A549 (cell line): ENCODE measurements at regions not wholly inside any gene's neighbourhood (a gene's known extent, or its start where the extent isn't known, plus 50 kb on each side); places are given as distances from the start of the nearest gene placed in this dataset.

ENCODE experiments used
- ATAC-seq, 2 experiments: fragments of 200-7000 bp in 1 of 2; fragments of >200 bp in 1 of 2; cut with Nextera tagmentation in 1 of 2; cut with Tn5 transposase in 1 of 2; 3 replicates each; pipeline versions ENCODE4 v1.8.0 to v1.9.1; 2018 to 2020; ENCODE audit warnings: mild to moderate bottlenecking in 1 of 2, moderate library complexity in 1 of 2
- CTCF ChIA-PET: fragments of 300-600 bp; sonication (Branson Sonifier 250); formaldehyde crosslinking; extraction: SDS; loops from one replicate; lab custom pipeline; 2021; ENCODE audit warnings: antibody characterized with exemption, inconsistent platforms; lab: Yijun Ruan, JAX
- POLR2A ChIA-PET: fragments of 350-600 bp; formaldehyde crosslinking; extraction: SDS; loops from one replicate; lab custom pipeline; 2021; ENCODE audit warnings: antibody characterized with exemption, inconsistent platforms; lab: Yijun Ruan, JAX
- DNase-seq, 2 experiments: peaks; one replicate each; pipeline versions ENCODE4 v3.0.0 to v3.0.0-alpha.2; 2011 to 2016; ENCODE audit warnings: low read depth in 1 of 2, low spot score in 1 of 2
- FAIRE-seq: peaks from 2 replicates; lab custom pipeline; 2011; peaks lifted over from hg19 to GRCh38; lab: Jason Lieb, UNC
- H3K27ac ChIP-seq, 2 experiments: fragments of >200 bp; sonication (Bioruptor Twin); formaldehyde crosslinking; 3 replicates each; pipeline ENCODE4 v1.5.1; 2016 to 2017
- H3K4me1 ChIP-seq: fragments of >200 bp; sonication (Bioruptor Twin); formaldehyde crosslinking; 3 replicates; pipeline ENCODE4 v1.6.1; 2016
- H3K4me2 ChIP-seq: fragments of >200 bp; sonication (Bioruptor Twin); formaldehyde crosslinking; 3 replicates; pipeline ENCODE4 v1.6.1; 2016
- H3K4me3 ChIP-seq: fragments of >200 bp; sonication (Bioruptor Twin); formaldehyde crosslinking; 3 replicates; pipeline ENCODE4 v1.5.1; 2016
- H3K9me3 ChIP-seq: fragments of >200 bp; sonication (Bioruptor Twin); formaldehyde crosslinking; 3 replicates; pipeline ENCODE4 v1.6.1; 2016
- CBX2 ChIP-seq: fragments of 200-600 bp; sonication (generic); IDR thresholded peaks from 2 replicates; pipeline ENCODE4 v1.6.1; 2016; ENCODE audit warnings: low read depth, mild to moderate bottlenecking, borderline replicate concordance
- E2F6 ChIP-seq: IDR thresholded peaks from 2 replicates; pipeline ENCODE4 v1.6.1; 2012; ENCODE audit warnings: low read depth, borderline replicate concordance
- EHF ChIP-seq: fragments of 250-450 bp; sonication (Bioruptor Pico); IDR thresholded peaks from 2 replicates; pipeline ENCODE4 v1.5.0; 2020; ENCODE audit warnings: mild to moderate bottlenecking
- EP300 ChIP-seq, 2 experiments: fragments of >200 bp; sonication (Bioruptor Twin); formaldehyde crosslinking; IDR thresholded peaks; 2 replicates in 1 of 2; 3 replicates in 1 of 2; pipeline ENCODE4 v1.6.1; 2016 to 2017
- ESRRA ChIP-seq: fragments of 150-350 bp; IDR thresholded peaks from 2 replicates; pipeline ENCODE4 v1.6.1; 2014; ENCODE audit warnings: mild to moderate bottlenecking, low read length, borderline replicate concordance
- GATA3 ChIP-seq: IDR thresholded peaks from 2 replicates; pipeline ENCODE4 v1.6.1; 2012; ENCODE audit warnings: borderline replicate concordance
- HDAC2 ChIP-seq: fragments of 200-600 bp; sonication (generic); IDR thresholded peaks from 2 replicates; pipeline ENCODE4 v1.6.1; 2016
- HEYL ChIP-seq: fragments of 250-450 bp; sonication (Bioruptor Pico); IDR thresholded peaks from 2 replicates; pipeline ENCODE4 v1.8.0; 2021; ENCODE audit warnings: mild to moderate bottlenecking, moderate library complexity
- HMGXB4 ChIP-seq: fragments of 250-450 bp; sonication (Bioruptor Pico); IDR thresholded peaks from 2 replicates; pipeline ENCODE4 v1.5.0; 2021; ENCODE audit warnings: mild to moderate bottlenecking, moderate library complexity, borderline replicate concordance
- HOXB5 ChIP-seq: fragments of 250-450 bp; sonication (Bioruptor Pico); IDR thresholded peaks from 2 replicates; pipeline ENCODE4 v1.5.0; 2020; ENCODE audit warnings: mild to moderate bottlenecking, moderate library complexity
- JUN ChIP-seq, 2 experiments: fragments of >200 bp; sonication (Bioruptor Twin); formaldehyde crosslinking; IDR thresholded peaks; 2 replicates in 1 of 2; 3 replicates in 1 of 2; pipeline ENCODE4 v1.6.1; 2016 to 2017
- MAZ ChIP-seq: fragments of 150-350 bp; IDR thresholded peaks from 2 replicates; pipeline ENCODE4 v1.6.1; 2014; ENCODE audit warnings: antibody characterized with exemption, low read depth, low read length, borderline replicate concordance
- NR3C1 ChIP-seq: fragments of >200 bp; sonication (Bioruptor Twin); formaldehyde crosslinking; IDR thresholded peaks from 3 replicates; pipeline ENCODE4 v1.6.1; 2017
- POLR2AphosphoS2 ChIP-seq: conservative IDR thresholded peaks from 2 replicates; pipeline ENCODE4 v1.6.1; 2012; ENCODE audit warnings: low read length, improper control_type of control experiment, inconsistent platforms
- RAD21 ChIP-seq, 2 experiments: fragments of >200 bp in 1 of 2; sonication (Bioruptor Twin) in 1 of 2; formaldehyde crosslinking in 1 of 2; IDR thresholded peaks in 1 of 2; conservative IDR thresholded peaks in 1 of 2; 2 replicates in 1 of 2; 3 replicates in 1 of 2; pipeline ENCODE4 v1.6.1; 2012 to 2018; ENCODE audit warnings: inconsistent platforms in 1 of 2
- RNF2 ChIP-seq: fragments of 200-600 bp; sonication (generic); IDR thresholded peaks from 2 replicates; pipeline ENCODE4 v1.6.1; 2016; ENCODE audit warnings: low read depth, mild to moderate bottlenecking, antibody characterized with exemption, moderate library complexity, borderline replicate concordance
- WGBS: methylation state at CpG from one replicate; pipeline ENCODE4 v1.1.6; 2017; ENCODE audit errors: missing lambda C conversion rate; 5-methylcytosine and 5-hydroxymethylcytosine counted together
- TF ChIP-seq, protein P1 (sequence below): fragments of 450-650 bp; IDR thresholded peaks from 2 replicates; pipeline ENCODE4 v1.6.1; 2014; ENCODE audit warnings: antibody characterized with exemption
- TF ChIP-seq, protein P2 (sequence below): fragments of >200 bp; sonication (Bioruptor Twin); formaldehyde crosslinking; IDR thresholded peaks from 2 replicates; pipeline ENCODE4 v1.6.1; 2016
- TF ChIP-seq, protein P3 (sequence below): IDR thresholded peaks from 2 replicates; pipeline ENCODE4 v1.6.1; 2012

DNA sequence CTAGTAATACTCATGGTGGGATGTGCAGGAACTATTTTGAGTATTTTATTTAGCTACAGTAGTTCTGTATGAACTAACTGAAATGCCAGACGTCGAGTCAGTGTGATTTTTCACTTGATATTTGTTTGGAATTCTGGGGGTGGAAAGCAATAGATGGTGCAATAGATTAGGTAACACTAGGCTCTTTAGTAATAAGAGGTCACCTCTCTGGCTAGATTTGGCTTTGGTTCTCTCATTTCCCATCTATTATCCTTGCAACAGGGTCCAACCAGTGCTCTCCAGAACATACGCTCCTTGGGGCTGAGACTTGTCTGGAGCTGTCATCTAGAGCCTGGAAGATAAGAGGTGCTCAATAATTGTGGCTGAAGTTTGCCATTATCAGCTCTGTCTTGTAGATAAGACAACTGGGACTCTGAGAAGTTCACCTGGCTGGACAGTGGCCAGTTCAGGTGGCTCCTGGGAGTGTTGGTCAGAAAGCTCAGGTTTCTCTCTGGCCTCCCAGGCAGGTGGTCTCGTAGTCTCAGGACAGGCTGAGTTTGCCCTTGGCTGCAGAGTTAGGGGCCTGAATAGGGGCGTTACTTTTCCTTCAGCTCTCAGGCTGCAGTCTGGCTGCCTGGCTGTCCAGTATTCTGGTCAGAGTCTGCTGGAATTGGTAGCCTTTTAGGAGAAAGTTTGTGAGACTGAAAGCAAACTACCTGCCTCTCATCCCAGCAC, 277.5 kb upstream of the RGMA start (continued):
- TF ChIP-seq HOXB5 (CRISPR knock-in tag) (no peak), RNF2 (no peak), NR3C1 (no peak)
- TF ChIP-seq, protein P1, sequence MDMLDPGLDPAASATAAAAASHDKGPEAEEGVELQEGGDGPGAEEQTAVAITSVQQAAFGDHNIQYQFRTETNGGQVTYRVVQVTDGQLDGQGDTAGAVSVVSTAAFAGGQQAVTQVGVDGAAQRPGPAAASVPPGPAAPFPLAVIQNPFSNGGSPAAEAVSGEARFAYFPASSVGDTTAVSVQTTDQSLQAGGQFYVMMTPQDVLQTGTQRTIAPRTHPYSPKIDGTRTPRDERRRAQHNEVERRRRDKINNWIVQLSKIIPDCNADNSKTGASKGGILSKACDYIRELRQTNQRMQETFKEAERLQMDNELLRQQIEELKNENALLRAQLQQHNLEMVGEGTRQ: no peak
- TF ChIP-seq, all 56 proteins: peak for 0

DNA sequence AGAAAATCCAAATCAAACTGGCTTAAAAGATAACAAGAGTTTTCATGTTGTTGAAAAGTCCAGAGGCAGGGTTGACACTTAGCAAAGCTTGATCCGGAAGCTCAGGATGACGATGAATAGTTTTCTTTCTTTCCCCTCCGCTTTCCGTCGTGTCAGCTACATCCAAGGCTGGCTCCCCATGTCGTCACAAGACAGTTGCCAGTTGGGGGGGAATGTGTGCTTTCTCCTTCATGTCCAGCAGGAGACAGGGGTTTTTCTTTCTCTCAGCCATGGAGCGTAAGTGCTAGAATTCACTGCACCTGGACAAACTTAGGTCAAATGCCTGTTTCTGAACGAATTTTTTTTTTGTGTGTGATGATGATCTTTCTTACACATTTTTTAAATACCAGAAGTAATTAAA, 273.8 kb upstream of the RGMA start:
- Histone ChIP-seq H3K4me3 (no peak overlapping the region), H3K4me1 (no peaks in the 10 kb centered on the region), H3K9me3 (no peaks in the 10 kb centered on the region), H3K4me2 (no peak overlapping the region), H3K27ac (no peak overlapping the region)
- FAIRE-seq (no peak), ATAC-seq (0 out of 6 replicates have a peak, but pooled peaks of 1 of the 2 experiments have one; percentile 33), DNase-seq (no peak)
- ChIA-PET POLR2A (no interaction called here), CTCF (no interaction called here)
- TF ChIP-seq JUN (IDR thresholded peaks at IDR 0.05) (no peak), CBX2 (no peak), HDAC2 (no peak), EHF (CRISPR knock-in tag) (no peak)
- WGBS: 59% methylated on average over 8 of the region's 8 CpGs

GRCh38 chr15:93362203-93362602, 273.2 kb upstream of the RGMA start:
- Histone ChIP-seq H3K27ac (no peak overlapping the region), H3K4me2 (no peak overlapping the region), H3K4me3 (no peak overlapping the region), H3K4me1 (no peaks in the 10 kb centered on the region), H3K9me3 (no peaks in the 10 kb centered on the region)
- no peak for ATAC-seq
- ChIA-PET POLR2A (no interaction called here), CTCF (interaction anchor here (0.8 kb wide), 1 partner anchor 9 kb away, joined by 4 read pairs; no protein-coding TSS in a partner anchor)
- no peak for DNase-seq
- no peak for FAIRE-seq
- TF ChIP-seq EP300 (IDR thresholded peaks at IDR 0.05) (no peak), RAD21 (conservative IDR thresholded peaks at IDR 0.05 in 1 of 2, IDR thresholded peaks at IDR 0.05 in 1 of 2) (no peak), POLR2AphosphoS2 (no peak), HEYL (CRISPR knock-in tag) (no peak), E2F6 (no peak), HMGXB4 (CRISPR knock-in tag) (no peak), ESRRA (no peak), MAZ (no peak), GATA3 (no peak)
- TF ChIP-seq, protein P2, sequence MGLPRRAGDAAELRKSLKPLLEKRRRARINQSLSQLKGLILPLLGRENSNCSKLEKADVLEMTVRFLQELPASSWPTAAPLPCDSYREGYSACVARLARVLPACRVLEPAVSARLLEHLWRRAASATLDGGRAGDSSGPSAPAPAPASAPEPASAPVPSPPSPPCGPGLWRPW: no peak
- TF ChIP-seq, protein P3, sequence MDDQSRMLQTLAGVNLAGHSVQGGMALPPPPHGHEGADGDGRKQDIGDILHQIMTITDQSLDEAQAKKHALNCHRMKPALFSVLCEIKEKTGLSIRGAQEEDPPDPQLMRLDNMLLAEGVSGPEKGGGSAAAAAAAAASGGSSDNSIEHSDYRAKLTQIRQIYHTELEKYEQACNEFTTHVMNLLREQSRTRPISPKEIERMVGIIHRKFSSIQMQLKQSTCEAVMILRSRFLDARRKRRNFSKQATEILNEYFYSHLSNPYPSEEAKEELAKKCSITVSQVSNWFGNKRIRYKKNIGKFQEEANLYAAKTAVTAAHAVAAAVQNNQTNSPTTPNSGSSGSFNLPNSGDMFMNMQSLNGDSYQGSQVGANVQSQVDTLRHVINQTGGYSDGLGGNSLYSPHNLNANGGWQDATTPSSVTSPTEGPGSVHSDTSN: no peak
- 0% methylated on average over 3 of the region's 3 CpGs for WGBS
